Hepatocyte (in vitro differentiated cells): ENCODE measurements at regions not wholly inside any gene's neighbourhood (a gene's known extent, or its start where the extent isn't known, plus 50 kb on each side); places are given as distances from the start of the nearest gene placed in this dataset.

Experiments
- CTCF ChIP-seq: fragments of 200-600 bp; sonication (generic); IDR thresholded peaks from 2 replicates; pipeline ENCODE4 v1.5.1; 2016; ENCODE audit warnings: antibody characterized with exemption, mild to moderate bottlenecking; ENCODE audit not compliant: poor library complexity
- EZH2 ChIP-seq: fragments of 200-600 bp; sonication (generic); IDR thresholded peaks from 2 replicates; pipeline ENCODE4 v1.6.1; 2016; ENCODE audit warnings: antibody characterized with exemption, mild to moderate bottlenecking, borderline replicate concordance

DNA sequence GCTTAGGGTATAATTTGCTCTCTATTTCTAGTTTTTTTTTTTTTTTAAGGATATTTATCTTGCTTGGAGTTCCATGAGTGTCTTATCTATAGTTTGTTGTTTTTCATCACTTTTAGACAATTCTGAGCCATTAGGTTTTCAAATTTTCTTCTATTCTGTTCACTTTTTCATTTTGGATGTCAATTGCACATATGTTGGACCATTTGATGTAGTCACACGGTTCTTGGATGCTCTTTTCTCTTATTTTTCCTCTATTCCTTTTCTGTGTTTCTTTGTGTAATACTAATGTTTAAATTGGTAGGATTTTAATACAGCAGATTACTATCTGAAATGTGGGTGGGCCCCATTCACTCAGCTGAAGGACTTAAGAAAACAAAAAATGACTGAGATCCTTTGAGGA is 292.6 kb downstream of the CALCRL start:
- no peak for TF ChIP-seq CTCF
- TF ChIP-seq EZH2, result no peak
